Panc1 (cell line): ENCODE measurements at regions not wholly inside any gene's neighbourhood (a gene's known extent, or its start where the extent isn't known, plus 50 kb on each side); places are given as distances from the start of the nearest gene placed in this dataset.

ENCODE experiments used
- ATAC-seq: fragments of 200-7000 bp; cut with Tn5 transposase; 2 replicates; pipeline ENCODE4 v1.9.1; 2020; ENCODE audit warnings: mild to moderate bottlenecking, moderate library complexity
- BruUV-seq: library from RNA; stranded (reverse); fragments of 400-500 nt; replicated peaks from 2 replicates; lab custom pipeline; 2021; lab: Mats Ljungman, UMichigan
- CTCF ChIA-PET: fragments of 300-600 bp; sonication (Branson Sonifier 250); formaldehyde crosslinking; loops from one replicate; lab custom pipeline; 2022; ENCODE audit warnings: antibody characterized with exemption; lab: Charles Lee
- POLR2A ChIA-PET: fragments of 300-600 bp; sonication (Branson Sonifier 250); formaldehyde crosslinking; loops from one replicate; lab custom pipeline; 2022; ENCODE audit warnings: antibody characterized with exemption; lab: Charles Lee
- DNase-seq: peaks from one replicate; pipeline ENCODE4 v3.0.0-alpha.2; 2010; ENCODE audit warnings: low read depth, low spot score
- H3K27ac ChIP-seq: 2 replicates; pipeline ENCODE4 v1.5.1; 2011; ENCODE audit warnings: mild to moderate bottlenecking, low read length, inconsistent platforms
- H3K27me3 ChIP-seq: fragments of 200-500 bp; sonication (Bioruptor generic); 2 replicates; pipeline ENCODE4 v1.6.0; 2014; ENCODE audit warnings: low read length, inconsistent platforms; ENCODE audit not compliant: control insufficient read depth, insufficient read depth
- H3K36me3 ChIP-seq: fragments of 200-500 bp; sonication (Bioruptor generic); 2 replicates; pipeline ENCODE4 v1.5.1; 2014; ENCODE audit warnings: inconsistent platforms, mild to moderate bottlenecking, low read length, moderate library complexity; ENCODE audit not compliant: control insufficient read depth, insufficient read depth
- H3K4me1 ChIP-seq: 2 replicates; pipeline ENCODE4 v1.5.1; 2011; ENCODE audit warnings: inconsistent platforms, mild to moderate bottlenecking, low read length, moderate library complexity; ENCODE audit not compliant: control insufficient read depth, insufficient read depth
- H3K4me3 ChIP-seq, 2 experiments: 2 replicates each; pipeline ENCODE4 v1.5.1; 2011 to 2012; ENCODE audit warnings: low read depth in 2 of 2, low read length in 2 of 2, mild to moderate bottlenecking in 2 of 2, inconsistent platforms in 1 of 2, moderate library complexity in 1 of 2
- H3K9me3 ChIP-seq: fragments of 200-500 bp; sonication (Bioruptor generic); 2 replicates; pipeline ENCODE4 v1.5.1; 2014; ENCODE audit warnings: low read depth, mild to moderate bottlenecking, inconsistent platforms, low read length, moderate library complexity; ENCODE audit not compliant: control insufficient read depth, insufficient read depth
- POLR2AphosphoS5 ChIP-seq: IDR thresholded peaks from 2 replicates; pipeline ENCODE4 v1.6.1; 2012; ENCODE audit warnings: mild to moderate bottlenecking, low read depth, low read length, moderate library complexity
- REST ChIP-seq, 2 experiments: IDR thresholded peaks; 2 replicates each; pipeline ENCODE4 v1.6.1; 2011 to 2012; ENCODE audit warnings: low read depth in 2 of 2, control low read depth in 1 of 2, low read length in 1 of 2, mild to moderate bottlenecking in 1 of 2, moderate library complexity in 1 of 2; ENCODE audit not compliant: insufficient read depth in 1 of 2
- SIN3A ChIP-seq: IDR thresholded peaks from 2 replicates; pipeline ENCODE4 v1.6.1; 2012; ENCODE audit warnings: low read depth, mild to moderate bottlenecking, low read length, moderate library complexity, borderline replicate concordance; ENCODE audit not compliant: insufficient read depth
- in situ Hi-C: cut with HindIII; loops from 2 replicates; pipeline ENCODE4 v1.10.0; 2016; ENCODE audit warnings: low sequenced_read_pairs, low pct_unique_long_range_greater_than_20kb
- intact Hi-C: fragments of 100-400 bp; cut with micrococcal nuclease; formaldehyde crosslinking; loops from one replicate; pipeline ENCODE4 v1.10.0; 2022; ENCODE audit not compliant: unreplicated experiment
- TF ChIP-seq, protein P1 (sequence below): fragments of 450-650 bp; IDR thresholded peaks from 2 replicates; pipeline ENCODE4 v1.5.1; 2017; ENCODE audit warnings: mild to moderate bottlenecking

DNA sequence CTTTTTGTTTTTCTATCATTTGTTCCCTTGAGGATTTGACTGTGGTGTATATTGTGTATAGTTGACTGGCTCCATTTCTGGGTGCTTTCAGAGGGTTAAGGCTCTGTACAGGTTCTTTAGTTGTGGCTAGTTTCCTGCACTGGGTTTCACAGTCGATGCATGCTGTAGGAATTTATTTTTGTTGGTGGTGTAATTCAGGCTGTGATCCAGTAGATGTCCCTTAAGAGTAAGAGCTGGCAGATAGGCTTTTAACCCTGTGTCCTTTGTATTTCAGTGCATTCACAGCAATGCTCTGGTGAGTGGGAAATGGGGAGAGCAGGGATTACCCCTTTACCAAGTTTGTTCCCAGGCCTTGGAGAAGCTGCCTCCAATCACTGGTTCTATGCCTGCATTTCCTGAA is 112.9 kb downstream of the SPATA31D1 start:
- Histone ChIP-seq H3K27ac (no peak overlapping the region), H3K9me3 (no peaks in the 10 kb centered on the region), H3K4me3 (no peak overlapping the region), H3K27me3 (no peaks in the 10 kb centered on the region), H3K36me3 (no peaks in the 10 kb centered on the region), H3K4me1 (no peaks in the 10 kb centered on the region)
- intact Hi-C loops (no loop called here), in situ Hi-C loops (no loop called here)
- no peak for DNase-seq
- POLR2A ChIA-PET = no interaction called here
- TF ChIP-seq REST (IDR thresholded peaks at IDR 0.05; ENCODE audit: insufficient read depth in 1 of 2, low read depth in 2 of 2, low read length in 1 of 2) (no peak), SIN3A (no peak), POLR2AphosphoS5 (no peak)
- TF ChIP-seq, protein P1, sequence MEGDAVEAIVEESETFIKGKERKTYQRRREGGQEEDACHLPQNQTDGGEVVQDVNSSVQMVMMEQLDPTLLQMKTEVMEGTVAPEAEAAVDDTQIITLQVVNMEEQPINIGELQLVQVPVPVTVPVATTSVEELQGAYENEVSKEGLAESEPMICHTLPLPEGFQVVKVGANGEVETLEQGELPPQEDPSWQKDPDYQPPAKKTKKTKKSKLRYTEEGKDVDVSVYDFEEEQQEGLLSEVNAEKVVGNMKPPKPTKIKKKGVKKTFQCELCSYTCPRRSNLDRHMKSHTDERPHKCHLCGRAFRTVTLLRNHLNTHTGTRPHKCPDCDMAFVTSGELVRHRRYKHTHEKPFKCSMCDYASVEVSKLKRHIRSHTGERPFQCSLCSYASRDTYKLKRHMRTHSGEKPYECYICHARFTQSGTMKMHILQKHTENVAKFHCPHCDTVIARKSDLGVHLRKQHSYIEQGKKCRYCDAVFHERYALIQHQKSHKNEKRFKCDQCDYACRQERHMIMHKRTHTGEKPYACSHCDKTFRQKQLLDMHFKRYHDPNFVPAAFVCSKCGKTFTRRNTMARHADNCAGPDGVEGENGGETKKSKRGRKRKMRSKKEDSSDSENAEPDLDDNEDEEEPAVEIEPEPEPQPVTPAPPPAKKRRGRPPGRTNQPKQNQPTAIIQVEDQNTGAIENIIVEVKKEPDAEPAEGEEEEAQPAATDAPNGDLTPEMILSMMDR = peak; percentile 16; the same call in 1 of the 2 replicates
- CTCF ChIA-PET = interaction anchor here (0.6 kb wide), 1 partner anchor 319 kb away, joined by 4 read pairs; no protein-coding TSS in a partner anchor
- ATAC-seq = no peak
- no TSS peak for BruUV-seq

GRCh38 chr9:82104252-82104651 is 115.7 kb downstream of the SPATA31D1 start:
- ChIA-PET CTCF (no interaction called here), POLR2A (no interaction called here)
- H3K4me1 ChIP-seq = no peaks in the 10 kb centered on the region
- BruUV-seq = no TSS peak
- DNase-seq (no peak), ATAC-seq (no peak)
- H3K27ac ChIP-seq = no peak overlapping the region
- in situ Hi-C loops = no loop called here
- H3K27me3 ChIP-seq = no peaks in the 10 kb centered on the region
- no peak for TF ChIP-seq REST (IDR thresholded peaks at IDR 0.05; ENCODE audit: insufficient read depth in 1 of 2, low read depth in 2 of 2, low read length in 1 of 2)
- H3K9me3 ChIP-seq = no peaks in the 10 kb centered on the region
- intact Hi-C loops = loop anchor here (2.0 kb wide), 1 partner anchor 73 kb away; no protein-coding TSS in a partner anchor
- H3K4me3 ChIP-seq = no peak overlapping the region
- no peaks in the 10 kb centered on the region for H3K36me3 ChIP-seq
